Stimulated activated CD8-positive, alpha-beta memory T cell treated with anti-CD3 and anti-CD28 coated beads, Interleukin-15, amount 100 ng/mL, for 1 hour (primary cell): ENCODE measurements at regions not wholly inside any gene's neighbourhood (a gene's known extent, or its start where the extent isn't known, plus 50 kb on each side); places are given as distances from the start of the nearest gene placed in this dataset.
"Not testable (repeated sequence)": the region's sequence is repeated elsewhere in the genome, so short reads cannot be mapped to it uniquely, and the experiment has no call there.

ENCODE experiments used
- DNase-seq: peaks from one replicate; pipeline ENCODE4 v3.0.0-alpha.2; 2020; ENCODE audit warnings: low read depth

DNA sequence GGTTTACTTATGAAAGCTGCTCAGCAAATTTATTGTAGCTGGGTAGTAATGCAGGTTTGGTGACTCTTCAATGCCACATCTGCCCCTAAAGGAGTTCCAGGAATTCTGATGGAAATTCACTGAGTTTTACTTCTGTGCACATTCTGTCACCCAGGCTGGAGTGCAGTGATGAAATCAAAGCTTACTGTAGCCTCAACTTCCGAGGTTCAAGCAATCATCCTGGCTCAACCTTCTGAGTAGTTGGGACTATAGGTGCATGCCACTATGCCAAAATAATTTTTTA lies 150.6 kb upstream of the RUNX1 start:
- no peak for DNase-seq

DNA sequence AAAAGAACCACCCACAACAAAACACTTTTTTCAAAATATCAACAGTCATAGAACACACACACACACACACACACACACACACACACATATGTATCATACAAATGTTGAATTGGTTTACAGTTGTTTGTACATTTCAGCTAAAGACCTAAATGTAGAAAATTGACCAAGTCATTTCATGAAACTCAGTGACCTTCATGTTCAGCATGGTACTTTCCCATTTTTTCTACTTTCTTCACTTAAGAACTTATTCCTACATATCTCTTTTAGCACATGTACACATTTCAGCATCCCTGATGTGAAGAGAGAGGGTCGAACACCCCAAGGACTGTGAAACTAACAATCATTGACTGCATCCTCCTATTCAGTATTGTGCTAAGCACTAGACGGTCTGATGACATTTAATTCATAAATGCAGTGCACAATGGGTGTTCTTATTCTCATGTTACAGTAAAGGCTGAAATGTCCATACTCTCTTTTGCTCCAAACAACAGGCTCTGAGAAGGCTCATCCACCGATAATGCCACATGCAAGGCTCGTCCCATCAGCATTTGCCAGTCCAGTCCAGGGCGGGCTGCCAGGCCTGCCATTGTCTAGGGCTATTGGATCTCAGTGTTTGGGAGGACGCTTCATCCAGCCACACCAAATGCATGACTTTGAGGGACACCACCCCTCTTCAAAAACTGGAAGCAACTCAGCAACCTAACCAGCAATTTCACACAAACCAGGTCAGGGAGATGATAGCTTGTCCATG lies 150.1 kb upstream of the RUNX1 start:
- DNase-seq, result no peak

DNA sequence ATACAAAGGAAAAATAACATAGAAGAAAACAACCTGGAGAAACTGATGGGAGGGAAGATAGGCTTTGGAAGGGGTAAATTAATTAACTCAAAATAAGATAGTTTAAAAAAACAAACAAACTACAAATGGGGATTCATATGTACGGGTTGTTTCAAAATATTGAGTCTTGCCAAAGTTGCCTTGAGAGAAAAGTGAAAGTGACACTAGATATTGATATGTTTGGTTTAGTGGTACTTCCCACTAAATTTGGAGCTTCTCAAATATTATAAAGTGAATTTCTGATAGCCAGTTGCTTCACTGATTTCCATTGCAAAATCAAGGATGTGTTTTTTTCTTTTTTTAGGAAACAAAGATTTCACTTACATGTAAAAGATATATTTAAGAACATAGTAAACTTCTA lies 149.5 kb upstream of the RUNX1 start:
- DNase-seq, result no peak

DNA sequence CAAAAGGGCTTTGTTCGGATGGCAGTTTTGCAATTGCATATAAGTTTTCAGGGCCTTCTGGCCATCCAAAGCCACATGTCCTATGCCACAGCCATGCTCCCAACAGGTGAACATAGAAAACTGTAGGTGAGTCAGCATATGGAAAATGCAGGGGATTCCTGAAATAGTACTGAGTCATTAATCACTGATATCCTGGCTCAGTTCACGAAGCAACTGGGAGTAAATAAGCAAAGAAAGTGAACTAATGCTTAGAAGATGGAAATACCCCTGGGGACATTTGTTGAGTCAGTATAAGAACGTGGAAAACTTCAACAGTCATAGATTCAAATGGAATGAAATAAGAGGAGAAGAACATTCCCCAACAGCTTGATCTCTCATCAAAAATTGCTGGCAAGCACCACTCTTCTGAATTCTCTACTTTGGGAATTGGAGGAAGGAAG lies 148.9 kb upstream of the RUNX1 start:
- no peak for DNase-seq

DNA sequence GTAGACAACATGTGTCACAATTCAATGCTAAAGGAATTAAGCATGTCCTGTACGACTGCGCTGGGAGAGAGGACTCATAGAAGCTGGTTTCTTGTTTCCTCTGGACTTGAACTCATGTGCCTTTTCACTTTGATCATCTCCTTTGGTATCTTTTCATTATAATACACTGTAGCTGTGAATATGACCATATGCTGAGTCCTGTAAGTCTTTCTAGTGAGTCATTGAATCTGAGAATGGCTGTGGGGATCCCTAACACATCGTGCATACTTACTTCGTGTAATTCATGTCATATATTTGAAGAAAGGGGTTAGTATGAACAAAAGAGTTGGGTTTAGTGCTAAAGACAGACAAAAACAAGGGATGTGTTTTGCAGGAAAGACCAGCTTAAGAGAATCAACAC lies 148.1 kb upstream of the RUNX1 start:
- no peak for DNase-seq

DNA sequence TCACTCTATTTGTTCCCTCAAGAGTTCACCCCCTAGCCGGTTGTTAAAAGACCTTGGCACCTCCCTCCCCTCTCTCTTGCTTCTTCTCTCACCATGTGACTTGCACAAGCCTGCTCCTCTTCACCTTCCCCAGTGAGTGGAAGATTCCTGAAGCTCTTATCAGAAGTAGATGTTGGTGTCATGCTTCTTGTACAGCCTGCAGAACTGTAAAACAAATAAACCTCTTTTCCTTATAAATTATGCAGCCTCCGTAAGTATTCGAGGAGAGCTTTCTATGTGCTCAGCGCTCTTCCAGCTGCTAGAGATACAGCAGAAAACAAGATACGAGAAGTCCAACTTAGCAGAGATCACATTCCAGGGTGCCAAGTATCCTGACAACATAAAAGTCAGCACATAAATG lies 147.0 kb upstream of the RUNX1 start:
- no peak for DNase-seq

DNA sequence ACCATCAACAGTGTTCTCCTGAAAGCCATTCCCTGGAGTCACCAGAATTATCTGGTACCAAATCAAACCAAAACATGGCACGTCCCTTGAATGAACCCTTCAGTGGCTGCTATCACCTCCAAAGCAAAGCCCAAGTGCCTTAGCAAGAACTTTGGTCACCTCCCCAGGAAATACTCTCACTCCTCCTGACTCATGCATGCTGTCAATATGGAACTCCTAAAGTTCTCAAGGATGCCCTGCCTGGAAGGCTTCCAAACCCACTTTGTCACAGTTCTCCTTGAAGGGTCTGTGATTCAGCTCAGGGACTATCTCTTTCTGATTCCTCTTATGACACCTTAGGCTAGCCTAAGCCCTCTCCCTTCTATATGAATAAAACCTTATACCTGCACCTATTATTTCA lies 146.1 kb upstream of the RUNX1 start:
- DNase-seq, result no peak

DNA sequence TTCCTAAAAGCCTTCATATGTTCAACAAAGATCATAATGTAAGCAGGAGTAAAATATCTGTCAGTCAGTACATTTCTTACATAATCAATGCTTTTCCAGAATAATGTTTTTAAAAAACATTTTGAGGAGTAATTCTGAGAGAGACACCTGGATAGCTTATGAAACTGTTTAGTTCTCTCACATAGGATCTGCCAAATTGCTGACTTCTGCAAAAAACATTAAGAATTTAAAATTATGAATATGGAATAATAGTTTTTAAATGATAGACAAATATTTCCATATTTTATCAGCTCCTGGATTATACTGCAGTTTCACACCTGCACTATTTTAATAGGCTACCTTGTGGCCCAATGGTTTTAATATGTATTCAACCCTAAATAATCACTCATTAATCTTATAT lies 142.7 kb upstream of the RUNX1 start:
- DNase-seq, result no peak

DNA sequence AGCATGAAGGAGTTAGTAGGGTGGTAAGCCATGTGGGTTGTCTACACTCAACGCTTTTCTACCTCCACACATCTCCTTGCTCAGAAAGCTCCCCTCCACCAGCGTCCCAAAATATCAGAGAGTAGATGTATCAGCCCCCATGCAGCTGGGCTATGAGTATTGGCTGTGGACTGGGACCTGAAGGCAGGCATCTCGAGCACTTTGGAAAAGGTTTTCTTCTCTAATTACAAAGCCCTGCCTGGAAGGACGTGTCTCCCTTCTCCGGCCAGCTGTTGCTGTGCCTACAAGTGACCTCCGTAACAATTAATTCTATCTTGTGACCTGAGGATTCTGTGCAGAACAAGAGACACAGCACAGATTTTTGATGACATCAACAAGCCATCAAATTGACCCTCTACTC lies 142.0 kb upstream of the RUNX1 start:
- DNase-seq, result no peak

DNA sequence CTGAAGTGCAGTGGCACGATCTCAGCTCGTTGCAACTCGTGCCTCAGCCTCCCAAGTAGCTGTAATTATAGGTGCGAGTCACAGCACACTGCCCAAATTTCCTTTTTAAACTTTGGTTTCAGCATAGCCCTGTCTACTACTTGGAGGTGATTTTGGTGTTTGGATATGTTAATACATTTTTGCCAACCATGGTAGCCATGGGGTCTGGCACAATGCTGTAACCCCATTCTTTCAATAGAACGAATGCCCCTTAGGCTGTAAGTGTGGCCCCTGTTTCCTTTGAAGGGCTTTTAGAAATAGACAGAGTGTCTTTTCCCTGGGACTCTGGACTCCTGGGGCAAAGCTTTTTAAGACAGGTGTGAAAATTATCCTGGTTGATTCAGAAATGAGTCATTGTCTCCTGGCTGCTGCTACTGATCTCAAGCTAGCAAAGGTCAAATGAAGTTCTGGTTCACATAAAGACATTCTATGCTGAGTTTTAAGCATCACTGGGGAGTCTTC lies 141.1 kb upstream of the RUNX1 start:
- no peak for DNase-seq

DNA sequence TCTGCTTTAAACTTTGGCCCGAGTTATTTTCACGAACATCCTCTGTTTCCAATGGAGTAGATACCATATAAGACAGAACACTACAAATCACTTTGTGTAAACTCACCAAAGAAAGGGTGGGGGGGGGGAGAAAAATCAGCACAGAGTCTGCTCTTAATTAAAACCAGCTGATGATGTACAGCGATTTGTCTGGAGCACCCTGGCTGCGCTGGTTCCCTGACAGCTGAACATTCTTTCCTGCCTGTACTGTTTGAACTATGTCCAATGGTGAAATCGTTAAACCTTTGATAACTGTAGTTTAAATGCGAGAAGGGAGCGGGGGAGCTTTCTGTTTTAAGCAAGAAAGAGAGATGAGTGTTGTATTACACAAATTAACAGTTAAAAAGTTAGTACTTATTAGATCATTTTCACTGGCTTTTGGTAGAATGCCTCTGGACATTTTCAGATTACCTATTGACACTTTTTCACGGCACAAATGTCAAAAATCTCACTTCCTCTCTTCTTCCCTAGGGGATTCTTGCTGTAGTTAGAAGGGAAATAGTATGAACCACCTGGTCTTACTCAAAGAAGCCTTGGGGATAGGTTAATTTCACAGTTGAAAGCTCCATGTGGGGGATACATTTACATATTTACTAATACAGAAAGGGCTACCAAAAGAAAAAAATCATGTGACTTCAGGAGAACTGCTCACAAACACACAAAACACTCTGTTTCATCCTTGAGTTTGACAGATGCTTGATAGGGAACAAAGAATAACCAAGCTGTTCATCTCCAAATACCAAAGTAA lies 140.2 kb upstream of the RUNX1 start:
- DNase-seq, result no peak

DNA sequence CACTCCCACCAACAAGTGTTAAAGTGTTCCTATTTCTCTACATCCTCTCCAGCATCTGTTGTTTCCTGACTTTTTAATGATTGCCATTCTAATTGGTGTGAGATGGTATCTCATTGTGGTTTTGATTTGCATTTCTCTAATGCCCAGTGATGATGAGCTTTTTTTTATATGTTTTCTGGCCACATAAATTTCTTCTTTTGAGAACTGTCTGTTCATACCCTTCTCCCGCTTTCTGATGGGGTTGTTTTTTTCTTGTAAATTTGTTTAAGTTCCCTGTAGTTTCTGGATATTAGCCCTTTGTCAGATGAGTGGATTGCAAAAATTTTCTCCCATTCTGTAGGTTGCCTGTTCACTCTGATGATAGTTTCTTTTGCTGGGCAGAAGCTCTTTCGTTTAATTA lies 134.3 kb upstream of the RUNX1 start:
- DNase-seq, result not testable (repeated sequence)

DNA sequence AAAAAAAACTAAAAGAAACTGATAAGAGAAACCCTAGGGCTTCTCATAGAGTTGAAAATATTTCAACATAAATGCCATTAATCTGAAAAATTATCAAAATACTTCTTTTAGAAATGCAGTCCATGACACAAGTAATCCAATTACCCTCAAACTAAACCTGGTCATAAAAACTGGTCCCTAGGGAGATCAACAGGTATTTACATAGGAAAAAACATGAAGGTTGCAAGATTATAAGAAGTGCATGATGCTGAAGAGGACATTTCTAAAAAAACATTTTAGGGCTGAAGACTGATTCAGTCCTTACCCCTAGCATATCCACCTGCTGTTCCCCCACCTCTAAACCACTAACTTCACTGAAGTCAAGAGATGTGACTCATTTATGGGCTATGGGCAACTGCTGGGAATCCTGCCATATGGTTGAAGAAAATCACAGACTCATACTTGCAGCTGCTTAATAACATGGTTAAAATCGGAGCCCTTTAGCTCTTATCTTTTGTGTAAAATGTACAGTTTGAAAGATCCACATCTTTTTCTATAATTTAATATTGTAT lies 131.0 kb upstream of the RUNX1 start:
- DNase-seq, result no peak

DNA sequence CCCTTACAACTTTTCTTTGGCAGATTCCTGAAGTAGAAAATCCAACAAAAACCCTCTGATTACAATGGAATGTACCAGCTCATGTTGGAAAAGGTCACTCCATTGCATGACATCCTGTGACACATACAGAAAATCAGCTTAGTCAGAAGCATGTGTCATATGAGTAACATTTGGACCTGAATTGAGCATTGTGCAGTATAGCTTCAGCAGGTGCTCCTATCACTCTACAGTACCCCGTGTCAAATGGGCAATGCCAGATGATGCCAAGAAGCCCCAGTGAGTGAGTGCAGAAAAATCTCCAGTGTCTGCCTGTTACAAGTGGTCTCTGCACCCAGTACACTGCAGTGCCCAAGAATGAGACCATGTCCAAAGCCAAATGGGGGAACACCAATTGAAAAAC lies 129.7 kb upstream of the RUNX1 start:
- no peak for DNase-seq

DNA sequence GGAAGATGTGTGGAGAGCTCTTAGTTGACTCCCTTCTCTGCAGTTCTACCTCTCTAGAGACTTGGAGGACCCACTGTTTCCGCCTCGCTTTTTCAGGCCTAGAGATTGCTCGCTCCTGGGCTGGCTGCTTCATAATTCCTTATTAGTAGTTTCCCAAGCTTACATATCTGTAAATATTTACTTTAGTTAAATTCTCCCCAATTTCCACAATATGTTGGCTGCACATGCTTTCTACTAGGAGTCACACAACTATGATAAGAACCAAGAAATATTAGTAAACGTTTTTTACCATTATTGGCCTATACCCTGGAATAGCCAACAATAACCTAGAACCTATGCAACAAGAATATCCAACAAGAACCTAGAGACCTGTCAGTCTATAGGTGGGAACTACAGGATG lies 129.0 kb upstream of the RUNX1 start:
- no peak for DNase-seq

DNA sequence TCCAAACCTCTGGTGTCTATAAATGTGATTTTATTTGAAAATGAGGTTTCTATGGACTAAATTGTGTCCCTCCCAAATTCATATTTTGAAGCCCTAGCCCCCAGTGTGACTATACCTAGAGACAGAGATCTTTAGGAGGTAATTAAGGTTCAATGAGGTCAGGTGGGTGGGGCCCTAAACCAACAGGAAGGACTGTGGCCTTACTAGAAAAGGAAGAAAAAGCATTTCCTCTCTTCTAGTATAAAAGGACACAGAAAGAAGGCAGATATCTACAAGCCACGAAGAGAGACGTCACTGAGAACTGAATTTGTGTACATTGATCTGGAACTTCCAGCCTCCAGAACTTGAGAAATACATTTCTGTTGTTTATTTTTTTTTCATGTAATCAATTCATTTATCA lies 123.1 kb upstream of the RUNX1 start:
- DNase-seq, result no peak

DNA sequence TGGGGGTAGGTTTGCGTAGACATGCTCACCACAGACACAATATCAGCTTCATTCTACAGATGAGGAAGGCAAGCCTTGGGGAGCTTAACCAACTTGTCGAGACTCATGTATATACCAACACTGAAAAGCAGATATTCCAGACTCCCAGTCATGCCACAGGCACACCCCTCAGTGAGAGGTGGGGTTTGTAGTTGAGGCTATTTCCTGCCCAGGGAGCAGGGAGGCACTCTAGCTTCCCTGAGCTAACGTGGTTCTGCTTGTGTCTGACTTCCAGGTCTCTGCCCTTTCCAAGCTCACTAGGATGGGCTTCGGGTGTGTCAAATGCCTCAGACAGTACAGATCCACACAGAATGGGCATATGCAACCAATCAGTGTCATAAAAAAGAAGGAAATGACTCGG lies 122.3 kb upstream of the RUNX1 start:
- no peak for DNase-seq

DNA sequence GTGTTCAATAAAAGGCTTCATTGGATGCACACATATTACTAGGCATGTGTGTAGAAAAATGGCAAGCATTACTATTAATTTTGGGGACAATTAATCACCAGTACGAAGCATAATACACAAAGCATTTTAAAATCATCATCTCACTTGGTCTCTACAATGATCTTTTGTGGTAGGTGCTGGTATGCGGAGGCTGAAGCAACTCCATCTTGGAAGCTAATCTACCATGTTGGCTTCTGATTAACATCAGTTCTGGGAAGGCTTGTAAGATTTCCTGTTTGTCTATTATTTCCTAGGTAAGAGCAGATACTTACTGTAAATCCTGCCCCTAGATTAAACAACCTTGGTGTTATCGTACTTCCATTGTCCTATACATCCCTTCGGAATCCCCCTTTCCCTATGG lies 121.7 kb upstream of the RUNX1 start:
- no peak for DNase-seq

DNA sequence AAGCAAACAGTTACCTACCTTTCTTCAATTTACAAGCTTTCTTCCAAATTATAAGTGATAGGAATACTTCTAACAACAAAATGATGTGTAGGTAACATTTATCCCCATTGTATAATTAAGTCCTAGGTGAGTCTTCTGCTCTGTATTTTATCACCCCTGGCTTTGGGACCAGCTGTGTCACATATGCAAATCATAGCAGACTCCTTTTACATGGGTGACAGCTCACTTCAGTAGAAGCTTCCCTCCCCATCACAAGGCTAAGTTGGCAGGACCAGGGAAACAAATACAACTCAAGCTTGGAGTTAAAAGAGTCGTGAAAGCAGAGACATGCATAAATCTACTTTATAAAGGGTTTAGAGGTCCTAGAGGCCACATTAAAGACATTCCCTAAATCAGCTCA lies 121.1 kb upstream of the RUNX1 start:
- no peak for DNase-seq

DNA sequence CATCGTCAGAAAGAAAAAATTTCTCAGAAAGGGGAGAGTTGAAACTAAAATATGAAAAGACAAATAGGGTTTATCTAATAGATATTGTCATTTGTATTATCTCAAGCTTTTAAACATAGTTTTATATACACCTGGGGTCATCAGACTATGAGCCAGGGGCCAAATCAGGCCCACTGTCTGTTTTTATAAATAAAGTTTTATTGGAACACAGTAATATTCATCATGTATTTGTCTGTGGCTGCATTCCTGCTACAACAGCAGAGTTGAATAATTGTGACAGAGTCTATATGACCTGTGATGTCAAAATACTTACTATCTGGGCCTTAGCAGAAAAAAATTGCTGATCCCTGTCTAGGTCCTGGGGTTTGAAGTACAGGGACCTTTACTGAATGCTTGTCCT lies 120.5 kb upstream of the RUNX1 start:
- no peak for DNase-seq

DNA sequence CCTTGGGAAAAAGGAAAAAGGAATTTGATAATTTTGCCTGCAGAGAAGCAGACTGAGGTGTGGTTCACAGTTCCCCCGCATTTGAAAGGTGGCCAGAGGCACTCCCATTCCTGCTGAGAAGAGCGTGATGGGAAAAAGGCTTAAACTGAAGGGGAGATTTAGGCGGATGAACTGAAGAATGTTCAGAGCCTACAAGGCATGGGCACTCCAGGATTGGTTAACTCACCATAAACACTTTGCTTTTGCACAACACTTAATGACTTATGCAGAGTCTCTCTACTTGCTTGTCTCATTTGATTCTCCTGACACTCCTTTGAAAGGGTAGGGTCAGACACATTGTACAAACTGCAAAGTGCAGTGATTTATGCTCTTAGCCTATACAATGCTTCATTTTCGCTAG lies 119.6 kb upstream of the RUNX1 start:
- no peak for DNase-seq

DNA sequence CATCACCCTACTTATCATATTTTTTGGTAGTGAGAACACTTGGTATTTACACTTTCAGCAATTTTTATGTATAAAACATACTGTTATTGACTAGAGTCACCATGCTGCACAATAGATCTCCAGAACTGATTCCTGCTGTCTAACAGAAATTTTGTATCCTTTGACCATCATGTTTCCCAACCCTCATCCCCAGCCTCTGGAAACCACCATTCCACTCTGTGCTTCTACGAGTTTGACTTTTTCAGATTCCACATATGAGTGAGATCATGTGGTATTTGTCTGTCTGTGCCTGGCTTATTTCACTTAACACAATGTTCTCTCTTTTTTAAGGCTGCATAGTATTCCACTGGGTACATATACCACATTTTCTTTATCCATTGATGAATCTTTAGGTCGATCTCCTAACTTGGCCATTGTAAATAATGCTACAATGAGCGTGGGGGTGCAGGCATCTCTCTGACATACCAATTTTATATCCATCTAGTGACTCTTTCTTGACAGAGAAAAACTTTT lies 115.9 kb upstream of the RUNX1 start:
- no peak for DNase-seq

DNA sequence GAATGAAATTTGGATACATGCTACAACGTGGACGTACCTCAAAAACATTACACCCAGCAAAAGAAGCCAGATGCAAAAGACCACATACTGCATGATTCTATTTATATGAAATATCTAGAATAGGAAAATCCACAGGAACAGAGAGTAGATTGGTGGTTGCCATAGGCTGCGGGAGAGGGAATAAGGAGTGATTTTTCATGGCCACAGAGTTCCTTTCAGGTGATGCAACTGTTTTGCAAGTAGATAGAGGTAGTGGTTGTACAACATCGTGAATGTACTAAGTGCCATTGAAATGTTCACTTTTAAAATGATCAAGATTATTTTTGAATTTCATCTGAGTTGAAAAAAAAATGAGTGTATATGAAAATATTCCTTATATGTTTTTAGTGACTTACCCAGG lies 115.3 kb upstream of the RUNX1 start:
- no peak for DNase-seq
